Keratinocyte (primary cell): ENCODE measurements at regions not wholly inside any gene's neighbourhood (a gene's known extent, or its start where the extent isn't known, plus 50 kb on each side); places are given as distances from the start of the nearest gene placed in this dataset.

ENCODE experiments used
- CTCF ChIP-seq, 3 experiments: IDR thresholded peaks in 1 of 3; conservative IDR thresholded peaks in 1 of 3; optimal IDR thresholded peaks in 1 of 3; 2 replicates in 2 of 3; 3 replicates in 1 of 3; pipeline versions ENCODE3 to v1.5.1; 2011; ENCODE audit warnings: low read length in 3 of 3, mild to moderate bottlenecking in 3 of 3, moderate library complexity in 2 of 3, control low read depth in 1 of 3, inconsistent platforms in 1 of 3; ENCODE audit not compliant: insufficient read depth in 2 of 3; ENCODE audit errors: extremely low read depth in 1 of 3
- EZH2 ChIP-seq: IDR thresholded peaks from one replicate; pipeline ENCODE4 v1.6.1; 2012; ENCODE audit warnings: inconsistent platforms, mild to moderate bottlenecking, low read length, moderate library complexity

- TF ChIP-seq CTCF (optimal IDR thresholded peaks at IDR 0.05 in 1 of 3, IDR thresholded peaks at IDR 0.05 in 1 of 3, conservative IDR thresholded peaks at IDR 0.05 in 1 of 3; ENCODE audit: extremely low read depth in 1 of 3, insufficient read depth in 2 of 3, low read length in 3 of 3) (no peak), EZH2 (no peak)
These were observed 227.8 kb upstream of the CDH11 start for GRCh38 chr16:65349626-65350025.
